G401.6 (cell line): ENCODE measurements at regions not wholly inside any gene's neighbourhood (a gene's known extent, or its start where the extent isn't known, plus 50 kb on each side); places are given as distances from the start of the nearest gene placed in this dataset.

Experiments used
- FAIRE-seq: peaks from 2 replicates; lab custom pipeline; 2012; peaks lifted over from hg19 to GRCh38; lab: Jason Lieb, UNC

DNA sequence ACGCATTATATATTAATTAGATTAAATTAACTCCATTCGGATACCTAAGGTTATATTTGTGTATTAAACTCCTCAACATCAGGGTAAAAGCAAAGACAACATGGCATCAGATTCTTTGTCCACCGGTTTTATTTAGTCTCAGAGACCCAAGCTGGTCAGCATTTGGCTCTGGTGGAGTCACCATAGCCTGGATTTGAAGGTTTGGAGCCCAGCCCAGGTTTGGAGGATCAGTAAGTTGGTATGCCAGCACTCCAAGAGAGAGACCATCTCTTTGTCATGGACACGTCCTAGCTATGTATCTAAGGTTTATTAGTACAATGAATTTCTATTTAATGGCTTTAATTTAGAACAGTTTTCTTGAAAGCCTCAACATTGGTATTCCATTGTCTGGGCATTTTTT, 328.4 kb upstream of the RBFOX1 start:
- FAIRE-seq: no peak

DNA sequence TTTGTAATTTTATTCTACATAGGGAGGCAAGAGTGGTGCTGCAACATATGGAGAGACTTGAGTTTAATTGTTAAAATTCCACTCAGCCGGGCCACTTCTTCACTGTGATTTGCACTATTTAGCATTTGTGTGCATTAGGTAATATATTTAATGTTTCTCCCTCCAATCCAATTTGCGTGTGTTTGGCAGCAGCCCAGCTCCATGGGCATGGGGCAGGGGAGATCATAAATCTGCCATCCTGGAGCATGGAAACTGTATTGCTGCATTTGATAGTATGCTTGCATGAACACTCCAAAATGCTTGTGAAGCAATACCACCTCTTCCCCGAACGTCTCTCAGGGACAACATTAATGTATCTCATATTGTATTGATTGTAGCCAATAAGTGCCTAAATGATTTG, 339.1 kb upstream of the RBFOX1 start:
- no peak for FAIRE-seq

DNA sequence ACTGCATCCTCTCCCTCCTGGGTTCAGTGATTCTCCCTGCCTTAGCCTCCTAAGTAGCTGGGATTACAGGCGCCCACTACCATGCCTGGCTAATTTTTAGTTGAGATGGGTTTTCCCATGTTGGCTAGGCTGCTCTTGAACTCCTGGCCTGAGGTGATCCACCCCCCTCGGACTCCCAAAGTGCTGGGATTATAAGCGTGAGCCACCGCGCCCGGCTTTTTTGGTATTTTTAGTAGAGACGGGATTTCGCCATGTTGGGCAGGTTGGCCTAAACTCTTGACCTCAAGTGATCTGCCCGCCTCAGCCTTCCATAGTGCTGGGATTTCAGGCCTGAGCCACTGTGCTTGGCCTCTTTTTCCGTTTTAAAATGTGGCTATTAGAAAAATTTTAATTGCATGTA, 343.8 kb upstream of the RBFOX1 start:
- no peak for FAIRE-seq

DNA sequence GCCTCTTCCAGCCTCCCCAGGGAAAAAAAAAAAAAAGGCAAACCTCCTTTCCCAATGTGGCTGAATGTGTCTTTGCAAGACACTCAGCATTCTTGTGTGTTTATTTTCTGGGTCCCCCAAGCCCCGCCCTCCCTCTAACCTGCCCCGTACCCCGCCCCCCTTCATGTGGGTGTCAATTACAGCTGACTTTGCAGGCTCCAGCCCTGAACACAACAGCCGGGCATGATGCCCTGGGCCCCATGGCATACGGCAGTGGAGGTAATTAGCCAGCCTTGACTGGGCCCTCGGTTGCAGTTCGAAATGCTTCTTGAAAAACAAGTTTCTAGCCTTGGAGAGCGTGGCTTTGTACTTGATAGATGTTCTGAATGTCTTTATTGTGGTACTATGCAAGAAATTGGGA, 354.7 kb upstream of the RBFOX1 start:
- FAIRE-seq: no peak

DNA sequence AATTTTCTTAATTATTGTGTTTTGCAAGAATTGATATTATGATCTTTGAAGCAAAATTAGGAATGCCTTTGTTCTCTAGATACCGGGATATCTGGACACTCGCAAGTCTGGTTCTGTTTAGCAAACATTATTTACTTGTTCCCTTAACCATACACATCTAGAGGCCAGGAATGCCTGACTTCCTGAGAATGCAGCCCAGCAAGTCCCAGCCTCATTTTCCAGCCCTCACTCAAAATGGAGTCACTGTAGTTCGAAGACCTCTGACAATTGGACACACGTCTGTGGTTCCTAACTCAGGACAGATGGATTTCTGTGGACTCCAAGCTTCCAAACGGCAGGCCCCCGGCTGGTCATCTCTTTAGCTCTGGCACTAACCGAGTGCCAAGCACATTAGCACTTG, 355.4 kb upstream of the RBFOX1 start:
- FAIRE-seq: no peak

DNA sequence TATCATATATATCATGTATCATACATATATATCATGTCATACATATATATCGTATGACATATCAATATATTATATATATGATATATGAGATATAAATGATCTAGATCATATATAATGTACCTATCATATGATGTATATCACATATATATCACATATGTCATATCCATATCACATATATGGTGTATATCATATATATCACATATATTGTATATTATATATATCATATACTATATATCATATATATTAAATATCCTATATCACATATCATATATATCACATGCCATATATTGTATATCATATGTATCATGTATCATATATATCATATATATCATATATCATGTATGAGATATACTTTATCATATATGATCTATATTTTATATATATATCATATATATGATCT, 355.9 kb upstream of the RBFOX1 start:
- peak; percentile 89 for FAIRE-seq

DNA sequence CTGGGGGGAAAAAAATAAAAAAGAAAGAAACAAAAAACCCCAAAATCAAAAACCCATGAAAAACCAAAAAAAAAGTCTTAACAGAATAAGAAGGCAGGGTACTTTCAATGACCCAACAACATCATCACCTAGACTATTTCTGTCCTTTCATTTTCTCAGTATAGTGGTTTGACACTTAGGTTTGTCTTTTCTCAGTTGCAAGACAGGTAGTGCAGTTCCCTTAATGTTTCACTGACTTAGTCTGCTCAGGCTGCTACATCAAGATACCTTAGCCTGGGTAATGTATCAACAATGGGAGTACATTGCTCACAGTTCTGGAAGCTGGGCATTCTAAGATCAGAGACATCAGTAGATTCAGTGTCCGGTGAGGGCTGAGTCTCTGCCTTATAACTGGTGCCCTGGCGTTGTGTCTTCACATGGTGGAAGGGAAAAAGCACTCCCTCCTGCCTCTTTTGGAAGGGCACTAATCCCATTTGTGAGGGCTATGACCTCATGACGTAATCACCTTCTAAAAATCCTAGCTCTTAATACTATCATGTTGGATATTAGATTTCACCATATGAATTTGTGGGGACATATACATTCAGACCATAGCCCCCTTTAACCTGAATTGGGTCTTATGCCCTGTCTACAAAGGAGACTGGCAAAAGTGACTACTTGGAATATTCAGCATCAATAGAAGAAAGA, 362.3 kb upstream of the RBFOX1 start:
- FAIRE-seq: no peak

DNA sequence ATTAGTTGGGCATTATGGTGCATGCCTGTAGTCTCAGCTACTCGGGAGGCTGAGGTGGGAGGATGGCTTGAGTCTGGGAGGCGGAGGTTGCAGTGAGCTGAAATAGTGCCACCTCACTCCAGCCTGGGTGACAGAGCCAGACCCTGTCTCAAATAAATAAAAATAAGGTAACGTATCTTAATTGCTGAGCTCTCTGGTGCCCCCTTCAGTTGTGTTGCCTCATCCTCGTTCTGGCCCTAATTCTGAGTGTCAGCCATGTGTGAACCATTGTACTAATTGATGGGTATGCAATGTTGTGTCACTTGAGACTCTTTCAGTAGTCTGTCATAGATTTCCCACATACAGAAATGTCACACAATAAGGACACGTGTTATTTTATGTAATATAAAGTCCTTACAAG, 363.1 kb upstream of the RBFOX1 start:
- no peak for FAIRE-seq

DNA sequence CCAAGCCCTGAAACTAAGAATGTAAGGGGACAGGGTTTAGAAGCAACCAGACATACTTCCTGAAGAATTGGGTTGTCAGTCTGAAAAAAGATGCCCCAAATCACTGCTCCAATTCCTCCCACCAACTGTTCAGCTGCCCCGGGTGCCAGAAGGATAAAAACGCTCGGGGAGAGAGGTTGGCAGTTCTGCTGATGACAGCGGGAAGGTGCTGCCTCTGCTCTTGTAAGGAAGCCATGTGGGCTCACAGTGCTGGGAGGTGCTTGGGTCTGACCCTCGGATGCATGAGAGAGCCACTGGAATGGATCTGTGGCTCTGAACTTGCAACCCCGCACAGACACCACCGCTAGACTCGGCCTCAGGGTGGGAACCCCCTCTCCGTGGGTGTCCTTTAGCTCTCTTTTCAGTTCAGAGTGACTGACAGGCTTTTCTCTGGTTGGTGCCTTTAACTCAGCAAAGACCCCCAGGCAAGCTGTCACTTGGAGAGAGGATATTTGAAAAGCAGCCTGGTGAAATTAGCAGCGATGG, 364.8 kb upstream of the RBFOX1 start:
- FAIRE-seq: no peak

DNA sequence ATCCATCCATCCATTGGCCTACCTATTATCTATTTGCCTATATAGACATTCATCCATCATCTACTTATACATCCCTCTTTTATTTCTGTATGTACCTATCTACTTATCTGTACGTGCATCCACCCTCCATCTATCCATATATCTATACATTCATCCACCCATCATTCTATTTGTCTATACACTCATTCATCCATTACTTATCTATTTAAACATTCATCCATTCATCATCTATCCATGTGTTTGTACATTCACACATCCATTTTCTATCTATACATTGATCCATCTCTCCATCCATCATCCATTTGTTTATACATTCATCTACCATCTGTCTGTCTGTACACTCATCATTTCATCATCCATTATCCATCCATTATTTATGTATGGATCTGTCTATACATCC, 365.7 kb upstream of the RBFOX1 start:
- no peak for FAIRE-seq

DNA sequence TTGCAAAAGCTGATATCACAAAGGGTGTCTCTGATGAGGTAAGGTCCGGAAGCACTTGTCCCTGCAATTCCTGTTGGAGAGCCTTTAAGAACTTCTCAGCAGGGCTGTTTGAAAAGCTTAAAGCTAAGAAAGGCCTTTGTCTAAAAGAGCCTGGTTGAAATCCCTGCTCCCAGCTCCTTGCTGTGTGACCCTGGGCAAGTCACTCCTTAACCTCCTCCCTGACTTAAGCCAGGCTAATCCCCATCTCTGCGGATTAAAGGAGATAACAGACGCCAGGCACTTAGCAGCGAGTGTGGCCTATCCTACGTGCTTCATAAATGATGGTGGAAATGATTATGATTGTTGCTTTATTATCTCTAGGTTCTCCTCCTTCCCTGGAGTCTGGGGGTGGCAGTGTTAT, 368.0 kb upstream of the RBFOX1 start:
- no peak for FAIRE-seq

DNA sequence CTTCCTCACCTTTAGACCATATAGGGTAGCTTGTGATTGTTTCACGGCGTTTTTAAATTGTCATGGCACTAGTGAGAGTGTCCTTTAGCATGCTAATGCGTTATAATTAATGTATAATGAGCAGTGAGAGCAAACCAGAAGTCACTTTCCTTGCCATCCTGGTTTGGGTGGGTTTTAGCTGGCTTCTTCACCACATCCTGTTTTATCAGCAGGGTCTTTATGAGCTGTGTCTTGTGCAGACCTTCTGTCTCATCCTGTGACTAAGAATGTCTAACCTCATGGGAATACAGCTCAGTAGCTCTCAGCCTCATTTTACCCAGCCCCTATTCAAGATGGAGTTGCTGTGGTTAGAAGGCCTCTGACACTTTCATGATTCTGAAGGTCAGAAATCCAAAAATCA, 370.9 kb upstream of the RBFOX1 start:
- no peak for FAIRE-seq

DNA sequence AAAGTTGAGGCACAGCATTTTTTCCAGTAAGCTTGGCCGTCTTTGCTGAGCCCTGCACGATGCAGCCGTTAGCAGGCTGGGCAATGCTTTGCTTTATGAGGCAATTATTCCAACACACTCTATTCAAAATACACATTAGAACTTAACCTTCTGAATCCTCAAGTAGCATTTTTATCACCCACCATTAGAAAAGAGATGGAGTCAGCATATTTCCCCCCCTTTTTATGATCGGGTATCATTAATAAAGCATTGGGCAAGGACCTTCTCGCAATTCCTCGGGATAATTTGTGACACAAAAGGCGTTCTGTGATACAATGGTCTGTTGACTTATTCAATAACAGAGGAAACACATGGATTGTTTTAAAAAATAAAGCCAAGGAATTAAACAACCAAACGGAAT, 374.5 kb upstream of the RBFOX1 start:
- FAIRE-seq: no peak

DNA sequence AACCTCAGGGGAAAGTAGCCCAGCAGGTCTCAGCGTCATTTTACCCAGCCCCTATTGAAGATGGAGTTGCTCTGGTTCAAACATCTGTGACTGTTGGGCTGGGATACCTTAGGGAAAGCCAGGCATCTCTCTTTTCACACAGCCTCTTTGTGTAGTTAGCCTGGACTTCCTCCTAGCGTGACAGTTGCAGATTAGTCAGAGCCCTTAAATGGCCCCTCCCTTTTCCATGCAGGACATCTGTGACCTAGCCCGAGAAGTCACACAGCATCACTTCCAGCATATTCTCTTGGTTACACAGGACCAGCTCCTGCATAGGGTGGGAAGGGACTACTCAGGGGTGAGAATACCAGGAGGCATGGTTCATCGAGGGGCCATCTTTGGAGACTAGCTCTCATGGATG, 375.0 kb upstream of the RBFOX1 start:
- FAIRE-seq: no peak

DNA sequence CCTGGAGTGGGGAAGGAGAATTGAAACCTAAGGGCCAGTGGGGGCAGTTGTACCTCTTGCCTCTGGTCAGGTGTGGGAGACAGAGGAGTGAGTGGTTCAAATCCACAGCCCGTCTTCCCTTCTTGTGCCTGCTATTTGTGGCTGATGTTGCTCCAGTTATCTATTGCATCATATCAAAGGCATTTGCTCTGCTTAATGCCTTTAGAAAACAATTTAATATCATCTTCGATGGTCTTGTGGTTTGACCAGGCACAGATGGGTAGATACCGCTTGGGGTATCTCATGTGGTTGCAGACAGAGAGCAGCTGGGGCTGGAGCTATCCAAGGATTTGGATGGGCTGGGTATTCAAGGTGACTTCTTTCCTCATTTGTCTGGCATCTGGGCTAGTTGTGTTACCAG, 376.1 kb upstream of the RBFOX1 start:
- no peak for FAIRE-seq

DNA sequence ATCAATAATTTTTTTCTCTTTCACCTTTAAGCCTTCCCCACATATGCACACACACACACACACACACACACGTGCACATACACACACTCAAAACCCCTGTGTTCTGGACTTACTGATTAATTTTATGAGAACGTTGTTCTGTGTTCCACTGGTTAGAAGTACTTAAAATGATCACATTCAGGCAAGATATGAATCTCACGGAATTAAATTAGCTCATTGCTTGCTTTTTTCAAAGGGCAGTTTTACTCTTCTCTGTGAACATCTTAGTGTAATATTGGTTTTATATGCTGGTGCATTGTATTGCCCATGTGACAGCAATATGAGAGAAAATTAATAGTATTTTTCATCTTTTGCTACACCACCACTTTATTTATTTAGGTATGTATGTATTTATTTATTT, 377.3 kb upstream of the RBFOX1 start:
- no peak for FAIRE-seq

DNA sequence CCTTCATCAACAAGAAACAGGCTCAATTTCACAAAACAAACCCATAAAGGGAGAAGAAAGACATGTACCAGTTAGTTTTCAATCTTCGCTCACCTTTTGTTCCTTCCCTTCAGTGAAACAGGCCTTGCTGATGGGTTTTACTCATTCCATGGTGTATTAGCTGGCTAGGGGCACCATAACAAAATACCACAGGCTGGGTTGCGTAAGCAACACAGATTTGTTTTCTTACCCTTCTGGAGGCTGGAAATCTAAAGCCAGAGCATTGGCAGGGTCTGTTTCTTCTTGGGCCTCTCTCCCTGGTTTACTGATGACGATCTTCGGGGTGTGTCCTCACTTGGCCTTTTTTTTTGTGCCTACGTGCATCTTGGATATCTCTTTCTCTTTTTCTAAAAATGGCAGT, 383.4 kb upstream of the RBFOX1 start:
- FAIRE-seq: no peak

DNA sequence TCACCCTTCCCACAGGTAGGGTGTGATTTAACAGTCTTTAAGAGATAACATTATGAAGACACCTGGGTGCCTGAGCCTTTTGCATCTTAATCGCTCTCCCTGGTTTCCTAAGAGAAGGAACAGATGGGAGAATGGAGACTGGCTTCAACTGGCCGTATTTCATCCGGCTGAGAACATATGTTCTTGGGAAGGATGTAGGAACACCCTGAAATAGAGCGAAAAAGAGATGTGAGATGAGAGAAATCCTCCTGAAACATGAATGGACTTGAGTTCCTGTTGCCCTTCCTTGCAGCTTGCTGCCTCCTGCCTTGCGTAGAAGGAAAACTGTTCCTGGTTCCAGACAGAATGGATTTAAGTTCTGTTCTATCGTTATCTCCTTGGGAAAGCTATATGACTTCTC, 385.4 kb upstream of the RBFOX1 start:
- FAIRE-seq: no peak

DNA sequence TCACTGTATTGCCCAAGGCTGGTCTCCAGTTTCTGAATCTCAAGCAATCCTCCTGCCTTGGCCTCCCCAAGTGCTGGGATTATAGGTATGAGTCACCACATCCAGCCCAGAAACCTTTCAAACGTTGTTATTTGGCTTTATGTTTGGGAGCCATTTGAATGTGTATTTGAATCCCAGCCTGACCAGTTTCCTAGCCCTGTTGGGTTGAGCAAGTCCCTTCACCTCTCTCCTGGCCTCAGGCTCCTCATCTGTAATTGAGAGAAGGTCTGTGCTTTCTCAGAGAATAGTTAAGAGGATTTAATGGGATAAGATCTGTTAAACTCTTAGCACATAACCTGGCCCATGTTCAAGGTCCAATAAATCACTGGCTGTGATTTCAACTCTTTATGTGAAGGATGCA, 385.8 kb upstream of the RBFOX1 start:
- no peak for FAIRE-seq

DNA sequence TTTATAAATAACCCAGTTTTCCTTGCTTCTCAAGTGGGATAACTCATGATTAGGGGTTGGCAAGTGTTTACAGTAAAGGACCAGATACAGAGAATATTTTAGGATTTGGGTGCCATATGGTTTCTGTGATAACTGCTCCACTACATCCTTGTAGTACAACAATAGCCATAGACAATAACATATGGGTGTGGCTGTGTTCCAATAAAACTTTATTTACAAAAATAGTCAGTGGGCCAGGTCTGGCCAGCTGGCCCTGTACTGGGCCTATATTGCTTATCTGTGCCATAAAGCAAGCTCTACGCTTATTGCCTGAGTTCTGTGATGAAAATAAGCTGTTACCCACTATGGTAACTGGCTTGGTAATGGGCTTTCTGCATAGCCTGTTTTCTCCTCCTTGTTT, 386.5 kb upstream of the RBFOX1 start:
- no peak for FAIRE-seq

DNA sequence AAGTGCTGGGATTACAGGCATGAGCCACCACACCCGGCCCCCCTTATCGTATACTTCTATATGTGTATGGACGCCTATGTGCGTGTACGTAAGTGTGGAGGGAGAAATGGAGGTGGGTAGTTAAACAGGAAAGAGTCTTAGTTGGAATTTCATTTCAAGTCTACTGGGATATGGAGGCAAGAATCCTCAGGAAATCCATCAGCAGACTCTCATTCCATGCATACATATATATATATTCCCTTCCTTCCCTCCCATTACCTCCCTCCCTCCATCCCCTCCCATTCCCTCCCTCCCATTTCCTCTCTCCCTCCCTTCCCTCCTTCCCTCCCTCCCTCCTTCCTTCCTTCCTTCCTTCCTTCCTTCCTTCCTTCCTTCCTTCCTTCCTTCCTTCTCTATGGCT, 391.7 kb upstream of the RBFOX1 start:
- FAIRE-seq: no peak

DNA sequence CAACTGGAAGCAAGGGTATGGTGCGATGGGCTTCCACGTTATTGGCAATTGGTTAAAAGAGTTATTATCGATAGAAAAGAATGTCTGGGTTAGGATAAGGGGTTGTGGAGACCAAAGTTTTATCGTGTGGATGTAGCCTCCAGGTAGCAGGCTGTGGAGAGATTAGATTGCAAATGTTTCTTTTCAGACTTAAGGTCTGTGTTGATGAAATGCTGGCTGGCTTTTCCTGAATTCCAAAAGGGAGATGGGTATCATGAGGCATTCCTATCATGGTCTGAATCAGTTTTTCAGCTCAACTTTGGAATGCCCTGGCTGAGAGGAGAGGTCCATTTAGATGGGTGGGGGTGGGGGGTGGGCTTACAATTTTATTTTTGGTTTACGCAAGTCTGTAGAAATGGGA, 395.0 kb upstream of the RBFOX1 start:
- no peak for FAIRE-seq

DNA sequence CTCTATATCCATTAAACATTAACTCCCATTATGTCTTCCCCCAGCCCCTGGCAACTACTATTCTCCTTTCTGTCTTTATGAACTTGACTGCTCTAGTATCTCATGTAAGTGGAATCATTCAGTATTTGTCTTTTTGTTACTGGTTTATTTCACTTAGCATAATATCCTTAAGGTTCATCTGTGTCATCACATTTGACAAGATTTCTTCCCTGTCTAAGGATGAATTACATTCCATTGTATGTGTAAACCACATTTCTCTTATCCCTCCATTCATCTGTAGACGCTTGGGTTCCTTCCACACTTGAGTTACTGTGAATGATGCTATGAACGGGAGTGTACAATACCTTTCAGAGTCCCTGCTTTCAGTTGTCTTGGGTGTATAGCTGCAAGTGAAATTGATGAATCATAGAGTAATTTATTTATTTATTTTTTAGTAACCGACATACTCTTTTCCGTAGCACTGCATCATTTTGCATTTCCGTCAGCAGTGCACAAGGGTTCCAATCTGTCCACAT, 399.7 kb upstream of the RBFOX1 start:
- FAIRE-seq: no peak

DNA sequence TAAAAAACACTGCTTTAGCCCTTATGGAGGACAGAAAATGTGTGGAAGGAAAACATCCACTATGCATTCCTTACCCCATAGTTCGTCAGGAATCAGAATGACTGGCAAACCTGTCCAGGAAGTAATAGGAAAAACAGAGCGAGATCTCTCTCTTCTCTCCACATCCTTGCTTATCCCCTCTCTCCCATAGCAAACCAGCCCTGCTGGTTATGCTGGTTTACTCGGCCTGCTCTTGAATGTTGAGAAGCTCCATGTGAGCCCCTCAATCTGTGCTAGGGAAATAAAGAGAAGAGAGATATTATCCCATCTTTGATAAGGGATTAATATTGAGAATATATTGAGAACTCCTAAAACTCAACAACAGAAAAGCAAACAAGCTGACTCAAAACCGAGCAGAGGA, 402.8 kb upstream of the RBFOX1 start:
- no peak for FAIRE-seq

DNA sequence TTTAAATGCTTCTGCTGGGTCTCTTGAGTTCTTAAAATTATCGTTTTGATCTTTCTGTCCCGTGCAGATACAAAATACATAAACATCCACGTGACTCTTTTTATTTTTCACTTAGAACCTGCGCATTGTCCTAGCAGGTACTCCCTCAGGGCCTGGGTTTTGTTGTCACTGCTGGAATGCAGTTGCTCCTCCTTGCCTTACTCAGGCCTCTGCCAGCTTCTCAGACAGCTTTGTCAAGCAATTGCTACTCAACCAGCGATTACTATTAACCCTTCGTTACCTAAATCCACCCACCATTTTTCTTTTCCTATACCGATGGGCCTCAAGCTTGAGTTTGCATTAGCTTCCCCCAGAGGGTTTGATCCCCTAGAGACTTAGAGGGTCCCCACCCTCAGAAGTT, 405.9 kb upstream of the RBFOX1 start:
- no peak for FAIRE-seq
